Liver (tissue), 8 donors: ENCODE measurements at regions not wholly inside any gene's neighbourhood (a gene's known extent, or its start where the extent isn't known, plus 50 kb on each side); places are given as distances from the start of the nearest gene placed in this dataset.
"Not testable (repeated sequence)": the region's sequence is repeated elsewhere in the genome, so short reads cannot be mapped to it uniquely, and the experiment has no call there.

Source experiments
- DNase-seq: peaks from one replicate; pipeline ENCODE4 v3.0.0-alpha.2; 2017; ENCODE audit warnings: low spot score
- H3K27ac ChIP-seq, 2 donors: one replicate each; pipeline ENCODE4 v1.7.0; 2013; ENCODE audit warnings: inconsistent platforms in 2 of 2, low read length in 2 of 2, control low read depth in 1 of 2, low read depth in 1 of 2, mild to moderate bottlenecking in 1 of 2
- H3K27me3 ChIP-seq, 4 donors: one replicate each; pipeline versions ENCODE4 v1.6.1 to v1.7.0; 2013; ENCODE audit warnings: low read length in 3 of 4, inconsistent platforms in 1 of 4, mild to moderate bottlenecking in 1 of 4, moderate library complexity in 1 of 4; ENCODE audit not compliant: control insufficient read depth in 4 of 4, insufficient read depth in 4 of 4
- H3K36me3 ChIP-seq, 4 donors: one replicate each; pipeline versions ENCODE4 v1.6.1 to v1.7.0; 2013; ENCODE audit warnings: low read length in 3 of 4, mild to moderate bottlenecking in 3 of 4, low read depth in 1 of 4, moderate library complexity in 1 of 4; ENCODE audit not compliant: control insufficient read depth in 4 of 4, insufficient read depth in 3 of 4
- H3K4me1 ChIP-seq, 4 donors: one replicate each; pipeline versions ENCODE4 v1.6.1 to v1.7.0; 2013; ENCODE audit warnings: low read length in 3 of 4, mild to moderate bottlenecking in 3 of 4, moderate library complexity in 1 of 4; ENCODE audit not compliant: control insufficient read depth in 4 of 4, insufficient read depth in 4 of 4
- H3K4me3 ChIP-seq, 3 donors: one replicate each; pipeline versions ENCODE4 v1.6.1 to v1.7.0; 2013; ENCODE audit warnings: low read length in 3 of 3, control low read depth in 1 of 3, low read depth in 1 of 3, mild to moderate bottlenecking in 1 of 3
- H3K9ac ChIP-seq, 2 donors: one replicate each; pipeline ENCODE4 v1.7.0; 2013; ENCODE audit warnings: low read length in 2 of 2, mild to moderate bottlenecking in 2 of 2, moderate library complexity in 2 of 2, control low read depth in 1 of 2, low read depth in 1 of 2
- H3K9me3 ChIP-seq, 4 donors: one replicate each; pipeline versions ENCODE4 v1.6.1 to v1.7.0; 2013; ENCODE audit warnings: low read length in 3 of 4; ENCODE audit not compliant: control insufficient read depth in 4 of 4
- CTCF ChIP-seq: fragments of 150-350 bp; IDR thresholded peaks from 2 replicates; pipeline ENCODE4 v1.5.1; 2017; ENCODE audit warnings: improper control_type of control experiment, low read depth, low read length; ENCODE audit not compliant: missing input control
- RAD21 ChIP-seq, 2 donors: IDR thresholded peaks; 2 replicates each; pipeline ENCODE4 v1.6.1; 2016; ENCODE audit warnings: antibody characterized with exemption in 2 of 2, mild to moderate bottlenecking in 2 of 2
- WGBS: extraction: QIAGEN DNeasy Blood & Tissue Kit; methylation state at CpG from one replicate; pipeline ENCODE4 v1.1.7; 2013; 5-methylcytosine and 5-hydroxymethylcytosine counted together
- donor health status: healthy.
- donor health status: healthy.
- donor health status: healthy.
- donor health status: healthy.
- donor health status: healthy.

DNA sequence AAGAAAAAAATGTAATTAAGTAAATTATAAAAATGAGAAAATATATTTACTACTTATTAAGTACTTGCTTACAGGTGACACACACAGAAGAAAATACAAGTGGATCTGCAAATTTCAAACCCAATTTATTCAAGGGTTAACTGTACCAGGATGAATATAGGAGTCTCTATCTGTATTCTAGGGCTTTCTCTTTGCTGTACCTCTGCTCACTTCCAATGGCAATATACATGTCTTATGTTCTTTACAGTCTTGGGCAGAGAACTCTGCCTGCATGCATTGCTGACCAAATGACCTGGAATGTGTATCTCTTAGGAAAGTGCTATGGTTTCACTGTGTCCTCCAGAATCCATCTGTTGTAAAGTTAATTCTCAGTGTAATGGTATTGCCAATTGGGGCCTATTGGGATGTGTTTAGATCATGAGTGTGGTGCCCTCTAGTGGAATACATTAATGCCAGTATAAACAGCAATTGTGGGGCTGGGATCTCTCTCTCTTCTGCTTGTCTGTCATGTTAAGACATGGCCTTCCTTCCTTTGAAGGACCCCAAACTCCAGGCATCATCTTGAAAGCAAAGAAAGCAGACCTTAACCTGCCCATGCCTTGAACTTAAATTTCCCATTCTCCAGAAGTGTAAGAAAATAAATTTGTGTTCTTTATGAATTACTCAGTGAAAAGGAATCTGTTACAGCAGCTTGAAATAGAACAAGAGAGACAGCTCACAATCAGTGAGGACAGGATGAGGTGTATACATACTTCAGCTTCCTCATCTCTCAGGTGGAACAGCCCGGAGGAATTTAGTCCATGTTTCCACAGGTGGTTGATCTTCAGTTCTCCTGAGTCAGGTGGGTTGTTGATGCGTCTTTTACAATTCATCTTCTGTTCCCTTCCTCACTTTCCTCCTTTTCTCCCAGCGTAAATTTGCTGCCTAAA, 356.9 kb downstream of the RPIA start:
- DNase-seq = not testable (repeated sequence)
- 52% methylated on average over 1 of the region's 3 CpGs for WGBS
- TF ChIP-seq RAD21 (IDR thresholded peaks at IDR 0.05) (peak; percentile 69 to 76), CTCF (peak; percentile 55)

DNA sequence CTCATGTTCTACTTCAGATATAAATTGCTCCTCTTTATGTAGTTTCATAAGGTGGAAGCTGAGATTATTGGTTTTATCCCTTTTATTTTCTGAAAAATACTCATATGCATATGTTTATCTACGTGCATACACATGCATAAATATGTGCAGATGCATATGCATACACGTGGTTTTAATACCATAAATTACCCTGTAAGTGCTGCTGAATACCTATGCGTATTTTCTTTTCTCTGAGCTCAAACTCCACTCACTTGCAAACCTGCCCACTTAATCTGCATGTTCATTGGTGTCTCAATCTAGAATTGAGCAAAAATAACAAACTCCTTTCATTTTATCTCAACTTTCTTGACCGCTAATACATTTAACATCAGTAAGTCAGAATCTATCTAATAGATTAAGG, 367.1 kb downstream of the RPIA start:
- not testable (repeated sequence) for H3K4me3 ChIP-seq, H3K36me3 ChIP-seq, DNase-seq, H3K27me3 ChIP-seq, H3K4me1 ChIP-seq, H3K9ac ChIP-seq, H3K27ac ChIP-seq, H3K9me3 ChIP-seq
- WGBS = 76% methylated on average over 4 of the region's 4 CpGs

More for the DNA sequence above, 356.9 kb downstream of the RPIA start:
- H3K36me3 ChIP-seq, H3K27ac ChIP-seq, H3K4me3 ChIP-seq, H3K27me3 ChIP-seq, H3K9ac ChIP-seq, H3K4me1 ChIP-seq, H3K9me3 ChIP-seq: not testable (repeated sequence)

GRCh38 chr2:89061174-89061573, 369.7 kb downstream of the RPIA start:
- H3K9ac ChIP-seq, H3K4me1 ChIP-seq, H3K27me3 ChIP-seq, H3K4me3 ChIP-seq, H3K9me3 ChIP-seq, DNase-seq, H3K27ac ChIP-seq, H3K36me3 ChIP-seq: not testable (repeated sequence)
- 43% methylated on average over 1 of the region's 1 CpG for WGBS

- WGBS = 67% methylated on average over 4 of the region's 4 CpGs
- not testable (repeated sequence) for H3K4me3 ChIP-seq, H3K9me3 ChIP-seq, H3K27me3 ChIP-seq, H3K4me1 ChIP-seq, DNase-seq, H3K9ac ChIP-seq, H3K27ac ChIP-seq, H3K36me3 ChIP-seq
Observed at GRCh38 chr2:89076771-89077170, 385.3 kb downstream of the RPIA start.

- H3K9ac ChIP-seq, H3K9me3 ChIP-seq, DNase-seq, H3K4me3 ChIP-seq, H3K27me3 ChIP-seq, H3K27ac ChIP-seq, H3K4me1 ChIP-seq, H3K36me3 ChIP-seq: not testable (repeated sequence)
- WGBS = 67% methylated on average over 6 of the region's 8 CpGs
Observed at GRCh38 chr2:89092911-89093310, 401.4 kb downstream of the RPIA start.

- H3K27me3 ChIP-seq, DNase-seq, H3K9ac ChIP-seq, H3K4me3 ChIP-seq, H3K4me1 ChIP-seq, H3K9me3 ChIP-seq, H3K36me3 ChIP-seq, H3K27ac ChIP-seq: not testable (repeated sequence)
- 37% methylated on average over 4 of the region's 4 CpGs for WGBS
Observed at GRCh38 chr2:89095060-89095459, 403.6 kb downstream of the RPIA start.

DNA sequence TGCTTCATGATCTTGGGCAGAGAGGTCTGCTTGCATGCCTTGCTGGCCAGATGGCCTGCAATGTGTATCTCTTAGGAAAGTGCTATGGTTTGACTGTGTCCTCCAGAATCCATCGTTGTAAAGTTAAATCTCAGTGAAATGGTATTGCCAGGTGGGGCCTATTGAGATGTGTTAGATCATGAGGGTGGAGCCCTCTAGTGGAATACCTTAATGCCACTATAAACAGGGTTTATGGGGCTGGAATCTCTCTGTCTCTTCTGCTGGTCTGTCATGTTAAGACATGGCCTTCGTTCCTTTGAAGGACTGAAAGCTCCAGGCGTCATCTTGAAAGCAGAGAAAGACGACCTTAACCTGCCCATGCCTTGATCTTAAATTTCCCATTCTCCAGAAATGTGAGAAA, 411.1 kb downstream of the RPIA start:
- H3K4me3 ChIP-seq, H3K27ac ChIP-seq, H3K36me3 ChIP-seq, H3K9me3 ChIP-seq, H3K4me1 ChIP-seq, H3K9ac ChIP-seq, H3K27me3 ChIP-seq, DNase-seq: not testable (repeated sequence)
- WGBS = 71% methylated on average over 4 of the region's 4 CpGs
